Stomach (tissue), 4 donors: ENCODE measurements at regions not wholly inside any gene's neighbourhood (a gene's known extent, or its start where the extent isn't known, plus 50 kb on each side); places are given as distances from the start of the nearest gene placed in this dataset.

Source experiments
- CTCF ChIP-seq, 7 experiments: fragments of 450-650 bp in 4 of 7; fragments of 200-600 bp in 3 of 7; sonication (generic) in 3 of 7; IDR thresholded peaks; one replicate each; pipeline ENCODE4 v1.5.1; 2016 to 2019; ENCODE audit warnings: antibody characterized with exemption in 7 of 7, control low read depth in 2 of 7, mild to moderate bottlenecking in 1 of 7
- POLR2A ChIP-seq, 4 donors: fragments of 450-650 bp; IDR thresholded peaks; one replicate each; pipeline ENCODE4 v1.6.1; 2016; ENCODE audit warnings: antibody characterized with exemption in 4 of 4, control low read depth in 2 of 4, mild to moderate bottlenecking in 1 of 4, moderate library complexity in 1 of 4

- TF ChIP-seq CTCF (IDR thresholded peaks at IDR 0.05) (no peak), POLR2A (IDR thresholded peaks at IDR 0.05) (no peak)
These were observed 109.5 kb upstream of the SHH start for GRCh38 chr7:155921804-155922066.
